HG03378 (cell line): ENCODE measurements at regions not wholly inside any gene's neighbourhood (a gene's known extent, or its start where the extent isn't known, plus 50 kb on each side); places are given as distances from the start of the nearest gene placed in this dataset.
"Not testable (repeated sequence)": the region's sequence is repeated elsewhere in the genome, so short reads cannot be mapped to it uniquely, and the experiment has no call there.

Experiments used
- ATAC-seq: cut with Tn5 transposase; IDR thresholded peaks from one replicate; pipeline ENCODE4 v1.9.1; 2021; ENCODE audit warnings: mild to moderate bottlenecking, moderate library complexity; ENCODE audit not compliant: unreplicated experiment

DNA sequence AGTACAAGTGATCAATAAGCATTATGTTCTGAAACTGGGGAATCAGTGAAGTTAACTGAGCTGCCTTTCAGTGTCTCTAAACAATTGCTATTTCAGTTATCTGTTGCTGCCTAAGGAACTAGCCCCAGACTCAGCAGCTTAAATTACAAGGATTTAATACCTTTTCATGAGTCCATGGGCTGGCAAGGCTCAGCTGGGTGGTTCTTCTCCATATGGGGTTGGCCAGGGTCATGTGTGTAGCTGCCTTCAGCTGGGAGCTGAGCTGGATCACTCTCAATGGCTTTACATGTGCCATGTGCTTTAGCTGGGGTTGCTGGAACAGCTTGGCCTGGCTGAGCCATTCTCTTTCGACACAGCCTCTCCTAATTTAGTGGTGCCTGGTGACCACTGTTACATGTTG, 295.0 kb upstream of the NCAM1 start:
- no peak for ATAC-seq

DNA sequence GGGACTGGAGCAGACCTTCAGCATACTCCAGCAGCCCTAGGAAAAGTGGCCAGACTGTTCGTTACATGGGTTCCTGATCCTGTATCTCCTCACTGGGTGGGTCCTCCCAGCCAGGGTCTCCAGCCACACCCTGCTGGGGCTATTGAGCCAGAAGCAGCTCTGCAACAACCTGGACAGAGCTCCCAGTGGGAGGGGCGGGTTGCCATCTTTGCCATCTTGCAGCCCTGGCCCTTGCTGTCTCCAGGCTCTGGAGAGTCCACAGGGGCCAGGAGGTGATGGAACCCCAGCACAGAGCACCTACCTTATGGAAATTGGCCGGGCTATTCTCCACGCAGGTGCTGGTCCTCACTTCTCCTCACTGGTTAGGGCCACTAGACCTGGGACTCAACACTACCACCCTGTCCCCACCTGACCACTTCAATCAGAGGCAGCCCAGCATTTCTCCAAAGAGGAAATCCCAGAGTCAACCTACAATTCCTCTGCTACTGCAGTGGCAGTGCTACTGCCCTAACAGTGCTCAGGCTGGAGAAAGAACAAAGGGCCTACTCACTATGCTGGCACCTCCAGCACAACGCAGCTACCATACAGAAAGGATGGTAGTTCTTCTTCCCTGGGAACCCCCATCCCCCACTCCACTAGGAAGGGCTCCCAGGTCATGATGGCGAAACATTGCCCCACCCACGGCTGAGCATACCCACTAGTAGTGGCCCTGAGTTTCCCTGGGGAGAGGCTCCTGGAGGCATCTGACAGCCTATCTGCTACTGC, 290.2 kb upstream of the NCAM1 start:
- ATAC-seq = no peak

DNA sequence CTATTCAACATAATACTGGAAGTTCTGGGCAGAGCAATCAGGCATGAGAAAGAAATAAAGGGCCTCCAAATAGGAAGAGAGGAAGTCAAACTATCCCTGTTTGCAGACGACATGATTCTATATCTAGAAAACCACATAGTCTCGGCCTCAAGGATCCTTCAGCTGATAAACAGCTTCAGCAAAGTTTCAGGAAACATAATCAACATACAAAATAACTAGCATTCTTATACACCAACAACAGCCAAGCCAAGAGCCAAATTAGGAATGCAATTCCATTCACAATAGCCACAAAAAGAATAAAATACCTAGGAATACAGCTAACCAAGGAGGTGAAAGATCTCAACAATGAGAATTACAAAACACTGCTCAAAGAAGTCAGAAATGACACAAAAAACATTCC, 287.8 kb upstream of the NCAM1 start:
- ATAC-seq = not testable (repeated sequence)

DNA sequence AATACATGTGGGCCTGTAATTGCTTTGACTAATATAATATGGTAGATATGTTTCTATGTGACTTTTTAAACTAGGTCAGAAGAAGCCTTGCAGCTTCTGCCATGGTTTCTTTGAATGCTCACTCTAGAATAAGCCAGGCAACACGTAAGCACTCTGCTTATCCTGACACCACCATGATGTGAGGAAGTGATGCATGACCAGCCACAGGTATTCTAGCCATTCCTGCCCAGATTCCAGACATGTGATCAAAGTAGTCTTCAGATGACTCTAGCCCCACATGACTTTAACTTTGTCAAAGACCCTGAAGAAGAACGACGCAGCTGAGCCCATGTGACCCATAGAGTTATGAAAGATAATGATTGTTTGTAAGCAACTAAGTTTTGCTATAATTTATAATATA, 276.1 kb upstream of the NCAM1 start:
- ATAC-seq = no peak

DNA sequence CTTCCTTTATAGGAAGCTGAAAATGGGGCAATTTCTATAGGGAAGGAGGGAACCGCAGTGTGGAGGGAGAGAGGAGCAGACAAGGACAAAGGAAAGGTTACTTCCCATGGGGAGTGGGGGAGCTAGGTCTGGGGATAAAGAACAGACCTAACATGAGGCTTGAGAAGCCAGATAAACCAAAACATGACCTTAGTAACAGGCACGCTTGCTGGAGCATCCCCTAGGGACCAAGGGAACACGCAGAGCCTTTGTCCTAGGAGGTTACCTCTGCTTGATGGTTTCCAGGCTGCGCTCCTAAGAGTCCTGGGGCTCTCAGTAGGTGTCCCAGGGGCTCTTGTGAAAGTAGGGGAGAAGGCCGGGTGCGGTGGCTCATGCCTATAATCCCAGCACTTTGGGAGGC, 271.4 kb upstream of the NCAM1 start:
- ATAC-seq = no peak

DNA sequence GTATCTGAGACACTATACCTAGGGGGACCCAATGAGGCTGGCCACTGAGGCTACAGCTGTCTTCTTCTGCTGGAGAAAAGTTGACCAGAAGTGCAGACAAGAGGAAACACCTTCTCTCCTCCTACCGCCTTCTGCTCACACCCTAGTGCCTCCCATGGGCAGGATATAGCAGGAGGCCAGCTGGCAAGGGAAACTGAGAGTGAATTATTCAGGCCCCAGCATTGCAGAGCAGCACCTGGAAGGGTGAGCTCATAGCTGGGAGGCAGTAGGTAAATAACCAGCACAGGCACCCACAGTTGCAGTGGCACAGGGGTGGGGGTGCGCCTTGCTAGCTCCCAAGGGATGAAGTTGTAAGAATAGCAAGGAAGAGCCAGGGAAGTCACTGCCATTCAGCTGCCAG, 267.4 kb upstream of the NCAM1 start:
- ATAC-seq = no peak

DNA sequence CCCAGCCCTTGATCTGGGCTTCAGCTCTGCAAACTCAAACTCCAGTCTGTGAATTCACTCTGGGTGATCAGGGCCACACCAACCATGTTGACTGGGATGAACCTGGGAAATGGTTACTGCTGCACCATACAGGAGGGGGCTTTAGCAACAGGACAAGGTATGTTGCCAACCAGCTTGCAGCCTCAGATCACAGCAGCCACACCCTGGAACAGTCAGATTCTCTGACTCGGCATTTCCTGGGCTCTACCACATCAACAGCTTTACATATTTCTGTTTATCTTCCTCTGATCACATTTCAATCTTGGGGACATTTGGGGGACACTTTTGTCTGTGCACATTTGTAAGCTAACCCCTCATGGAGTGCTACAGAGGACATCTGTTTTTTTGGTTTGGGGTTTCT, 267.0 kb upstream of the NCAM1 start:
- ATAC-seq = no peak

DNA sequence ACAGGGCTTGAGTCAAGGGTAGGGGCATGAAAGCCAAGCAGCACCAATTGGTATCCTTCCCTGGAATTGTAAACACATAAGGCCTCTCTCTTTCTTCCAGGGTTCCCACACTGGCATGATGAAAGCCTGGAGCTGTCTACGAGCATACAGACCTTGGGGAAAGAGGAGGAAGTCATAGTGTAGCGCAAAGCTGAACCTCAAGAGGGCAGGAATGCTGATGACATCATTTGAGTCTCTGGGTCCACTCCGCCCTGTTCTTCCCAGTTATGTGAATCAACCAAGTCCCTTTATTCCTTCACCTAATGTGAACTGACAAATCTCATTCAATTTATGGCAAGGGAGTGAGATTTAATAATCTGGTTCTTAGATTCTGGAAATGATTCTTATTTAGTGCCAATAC, 266.4 kb upstream of the NCAM1 start:
- ATAC-seq = no peak

DNA sequence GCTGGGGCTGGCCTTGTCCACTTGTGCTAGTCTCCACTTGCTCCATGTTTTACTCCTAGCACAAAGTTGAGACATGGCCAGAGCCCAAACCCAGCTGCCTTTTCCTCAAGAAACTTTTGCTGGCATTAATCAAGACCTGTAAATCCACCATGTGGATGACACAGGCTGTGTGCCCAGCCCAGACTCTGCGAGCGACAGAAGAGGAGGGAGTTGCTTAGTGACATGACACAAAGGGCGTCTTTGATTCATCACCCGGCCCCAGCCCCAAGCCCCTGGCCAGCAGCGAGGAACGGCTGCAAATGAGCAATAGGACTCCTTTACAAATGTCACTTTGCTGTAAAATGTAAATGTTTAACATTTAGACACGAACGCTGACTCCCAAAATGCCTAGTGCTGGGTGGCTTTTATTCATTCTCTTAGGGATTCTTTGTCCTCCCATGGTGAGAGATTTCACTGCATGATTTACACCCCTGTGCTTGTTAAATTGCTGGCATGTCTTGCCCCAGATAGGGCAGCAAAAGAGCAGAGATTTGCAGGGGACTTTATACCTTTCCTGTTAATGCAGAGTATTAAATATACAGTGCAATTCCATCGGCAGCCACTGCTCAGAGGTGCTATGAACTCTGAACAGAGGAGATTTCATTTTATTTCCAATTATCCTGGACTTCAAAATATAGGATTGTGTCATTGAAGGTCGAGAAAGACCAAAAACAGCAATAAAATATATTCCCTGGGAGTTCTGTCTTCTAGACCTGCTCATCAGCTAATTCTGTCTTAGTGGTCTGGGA, 263.6 kb upstream of the NCAM1 start:
- ATAC-seq = no peak

DNA sequence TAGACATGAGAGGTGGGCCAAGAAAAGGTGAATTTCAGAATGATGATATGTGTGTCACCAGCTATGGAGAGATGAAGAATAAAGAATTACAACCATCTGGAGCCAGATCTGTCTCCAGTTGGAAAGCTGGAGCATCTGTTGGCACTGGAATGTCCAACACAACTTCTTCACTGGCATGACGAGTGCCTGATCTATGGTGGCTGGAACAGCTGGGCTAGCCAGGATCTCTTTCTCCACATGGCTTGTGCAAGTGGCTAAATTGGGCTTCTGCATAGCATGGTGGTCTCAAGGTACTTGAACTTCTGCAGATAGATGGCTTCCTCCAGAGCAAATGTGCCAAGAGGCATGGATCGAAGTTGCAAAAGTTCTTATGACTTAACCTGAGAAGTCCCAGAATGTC, 256.1 kb upstream of the NCAM1 start:
- no peak for ATAC-seq

DNA sequence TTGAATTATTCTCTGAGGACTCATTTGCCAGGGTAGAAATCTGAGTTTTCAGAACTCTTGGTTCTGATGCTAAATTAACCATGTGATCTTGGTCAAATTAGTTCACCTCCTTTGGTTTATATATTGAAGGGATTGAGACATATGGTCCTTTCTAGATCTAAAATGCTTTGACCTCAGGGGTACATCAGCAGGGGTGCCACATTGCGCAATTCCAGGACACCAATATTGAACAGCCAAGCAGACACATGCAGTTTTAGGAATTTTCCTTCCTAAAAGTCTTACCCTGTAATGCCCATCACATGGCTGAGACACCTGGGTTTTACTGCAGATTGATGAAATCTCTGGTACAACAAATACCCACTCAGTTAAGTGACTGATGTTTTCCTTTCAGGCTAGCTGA, 254.4 kb upstream of the NCAM1 start:
- no peak for ATAC-seq

DNA sequence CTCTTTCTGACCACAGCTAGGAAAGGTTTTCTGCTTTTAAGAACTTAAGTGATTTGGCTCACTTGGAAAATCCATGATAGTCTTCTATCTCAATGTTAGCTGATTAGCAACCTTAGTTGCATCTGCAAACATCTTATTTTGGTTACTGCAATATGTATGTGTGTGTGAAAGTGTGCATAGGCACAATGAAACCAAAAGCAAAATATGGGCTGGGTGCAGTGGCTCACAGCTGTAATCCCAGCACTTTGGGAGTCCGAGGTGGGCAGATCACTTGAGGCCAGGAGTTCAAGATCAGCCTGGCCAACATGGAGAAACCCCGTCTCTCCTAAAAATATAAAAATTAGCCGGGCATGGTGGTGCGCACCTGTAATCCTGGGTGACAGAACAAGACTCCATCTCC, 246.9 kb upstream of the NCAM1 start:
- not testable (repeated sequence) for ATAC-seq

DNA sequence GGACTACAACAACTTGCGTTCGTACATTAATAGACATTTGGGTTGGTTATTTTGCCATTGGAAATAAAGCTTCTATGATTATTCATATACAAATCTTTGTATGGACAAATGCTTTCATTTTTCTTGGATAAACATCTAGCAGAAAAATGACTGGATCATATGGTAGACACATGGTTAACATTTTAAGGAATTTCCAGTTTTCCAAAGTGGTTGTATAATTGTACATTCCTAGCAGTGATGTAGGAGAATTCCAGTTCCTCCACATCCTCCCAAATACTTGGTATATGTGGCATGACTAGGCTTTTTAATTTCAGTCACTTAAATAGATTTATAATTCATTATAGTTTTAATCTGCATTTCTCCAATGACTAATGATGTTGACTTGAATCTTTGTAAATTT, 246.2 kb upstream of the NCAM1 start:
- no peak for ATAC-seq

DNA sequence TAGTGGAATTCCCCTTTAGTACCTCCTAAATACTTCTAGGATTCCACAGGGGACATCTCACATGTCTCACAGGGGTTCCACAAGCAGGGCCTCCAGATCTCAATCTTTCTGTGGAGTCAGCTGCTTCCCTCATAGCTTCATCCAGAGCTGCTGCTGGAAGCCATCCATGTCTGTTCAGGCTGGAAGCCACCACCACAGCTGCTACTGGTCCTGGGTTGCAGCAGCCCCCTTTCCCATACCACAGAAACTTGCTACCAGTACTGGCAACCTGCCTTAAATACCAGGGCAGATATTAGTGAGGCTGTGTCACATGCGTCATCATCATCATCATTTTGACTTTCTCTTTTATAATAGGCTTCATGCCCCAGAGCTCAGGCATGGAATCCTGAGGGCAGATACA, 242.7 kb upstream of the NCAM1 start:
- no peak for ATAC-seq

DNA sequence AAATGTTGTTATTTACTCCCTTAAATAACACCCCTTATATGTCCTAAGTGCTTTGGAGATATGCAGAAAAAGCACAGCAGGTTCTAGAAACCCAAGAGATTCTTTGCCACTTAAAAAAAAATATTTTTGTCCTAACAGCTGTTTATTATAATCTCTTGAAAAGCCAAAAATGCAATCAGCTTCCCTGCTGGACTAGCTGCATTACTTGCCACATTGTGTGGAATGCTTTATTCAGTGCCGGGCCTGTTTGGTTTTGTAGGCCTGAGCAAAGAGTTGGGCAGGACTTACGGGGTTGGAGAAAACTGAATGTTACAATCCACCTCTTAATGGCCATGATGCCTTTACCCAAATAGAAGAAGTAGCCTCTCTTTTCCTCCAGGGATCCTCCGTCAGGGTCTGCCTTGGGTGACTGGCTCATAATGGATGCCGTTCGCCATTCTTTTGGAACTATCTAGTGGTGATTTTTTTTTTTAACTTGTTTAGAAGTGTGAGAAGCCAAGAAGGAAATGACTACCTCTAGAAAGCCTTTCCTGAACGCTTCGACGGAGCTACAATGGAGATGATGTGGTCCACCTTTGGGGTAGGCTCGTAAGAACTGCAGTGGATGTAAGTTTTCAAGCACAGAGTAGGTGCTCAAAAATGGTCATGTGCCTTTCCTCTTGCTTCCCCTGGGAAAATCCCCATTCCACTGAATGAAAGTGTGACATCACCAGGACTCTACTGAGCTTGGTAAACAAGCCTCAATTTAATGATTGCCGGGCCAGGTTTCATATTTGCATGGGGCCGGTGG, 241.3 kb upstream of the NCAM1 start:
- no peak for ATAC-seq

DNA sequence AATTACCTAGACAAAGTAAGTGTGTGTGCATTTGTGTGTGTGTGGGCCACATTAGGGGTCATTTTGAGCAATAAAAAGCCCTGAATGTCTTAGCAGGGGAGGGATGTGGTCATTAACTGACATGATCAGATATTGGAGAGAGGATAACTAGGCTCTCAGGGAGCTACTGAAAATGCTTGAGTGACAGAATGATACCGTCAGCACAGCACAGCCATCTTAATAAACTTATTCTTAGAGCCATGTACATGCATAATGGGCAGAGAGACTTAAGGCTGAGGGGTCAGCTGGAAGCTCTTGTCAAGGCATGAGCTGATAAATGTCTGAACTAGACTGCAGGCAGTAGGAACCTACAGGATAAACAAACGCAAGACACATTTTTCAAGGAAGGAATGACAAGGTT, 239.1 kb upstream of the NCAM1 start:
- ATAC-seq = no peak

DNA sequence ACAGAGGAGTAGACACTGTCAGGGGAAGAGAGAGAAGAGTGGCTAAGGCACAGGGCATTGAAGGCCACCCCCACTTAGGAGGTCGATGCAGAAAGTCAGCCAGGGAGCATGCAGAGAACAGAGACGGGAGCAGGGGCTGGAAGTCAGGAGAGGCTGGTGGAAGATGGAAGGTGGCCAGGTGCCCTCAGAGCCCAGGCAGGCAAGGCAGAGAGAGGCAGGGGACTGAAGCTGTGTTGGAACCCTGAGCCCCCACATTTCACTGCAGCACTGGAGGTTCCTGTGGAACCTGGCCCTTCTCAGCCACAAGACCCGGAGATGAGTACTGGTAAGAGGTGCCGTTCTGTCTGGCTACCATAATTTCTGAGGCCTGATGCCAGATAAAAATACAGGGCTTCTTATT, 238.3 kb upstream of the NCAM1 start:
- no peak for ATAC-seq

DNA sequence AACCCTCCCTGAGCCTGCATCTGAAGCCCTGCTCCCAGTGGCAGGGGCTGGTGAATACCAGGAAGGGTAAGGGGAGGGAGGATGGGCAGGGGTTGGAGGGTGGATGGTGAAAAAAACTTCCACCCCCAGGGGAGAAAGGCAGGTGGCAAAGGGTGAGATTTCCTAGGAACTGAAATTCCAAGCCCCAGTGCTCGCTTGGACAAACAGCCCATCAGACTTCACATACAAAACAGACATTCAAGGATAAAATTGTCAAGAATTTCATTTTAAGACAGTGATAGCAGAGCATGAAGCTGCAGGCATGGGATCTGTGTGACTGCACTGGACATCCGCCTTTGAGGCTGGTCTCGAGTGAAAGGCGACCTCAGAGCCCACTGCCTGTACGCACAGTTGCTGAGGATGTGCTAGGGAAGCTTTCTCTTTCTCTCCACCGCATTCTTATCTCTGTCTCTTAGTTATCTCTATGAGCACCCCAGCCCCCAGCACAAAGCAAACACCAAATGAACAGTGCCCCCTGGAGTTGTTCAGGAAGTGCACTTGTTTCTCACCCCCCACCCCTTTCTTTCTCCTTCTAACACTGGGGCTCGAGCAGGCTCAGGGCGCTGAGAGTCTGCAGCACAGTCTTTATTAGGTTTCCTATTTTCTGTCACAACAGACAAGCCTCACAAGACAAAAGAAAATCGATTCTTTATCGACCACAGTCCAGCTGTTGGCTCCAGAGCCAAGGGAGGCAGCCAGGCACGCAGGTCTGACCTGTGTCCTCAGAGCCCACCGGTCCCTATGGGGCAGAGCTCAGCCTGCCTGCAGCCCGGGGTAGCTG, 237.3 kb upstream of the NCAM1 start:
- ATAC-seq = no peak

DNA sequence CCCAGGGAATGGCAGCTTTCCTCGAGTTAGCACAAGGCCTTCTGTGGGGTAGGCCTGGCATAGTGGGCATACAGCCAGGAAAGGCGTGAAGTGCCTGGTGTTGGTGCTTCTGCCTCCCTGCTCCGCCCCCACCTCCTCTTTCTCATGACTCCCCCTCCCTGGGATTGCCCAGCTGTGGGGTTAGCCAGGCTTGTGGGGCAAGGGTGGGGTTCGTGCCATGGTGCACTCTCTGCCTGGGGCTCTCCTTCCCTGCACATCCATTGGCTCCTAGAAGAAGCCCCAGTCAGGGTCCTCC, 236.8 kb upstream of the NCAM1 start:
- no peak for ATAC-seq

DNA sequence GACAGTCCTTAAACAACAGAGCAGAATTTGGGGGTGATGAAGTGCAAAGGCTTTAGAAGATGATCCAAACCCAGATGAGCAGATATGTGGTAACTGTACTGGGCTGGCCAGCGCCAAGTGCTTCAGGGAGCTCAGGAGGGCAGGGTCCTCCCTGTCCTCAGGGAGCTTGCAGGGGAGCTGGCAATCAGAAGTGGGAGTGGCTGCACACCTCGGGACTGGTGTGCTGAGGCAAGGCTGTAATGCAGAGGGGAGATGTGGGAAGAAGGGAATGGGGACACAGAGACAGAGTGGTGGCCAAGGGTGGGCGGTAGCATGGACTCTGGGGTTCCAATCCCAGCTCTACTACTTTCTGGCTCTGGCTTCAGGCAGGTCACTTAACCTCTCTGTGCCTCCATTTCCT, 235.6 kb upstream of the NCAM1 start:
- no peak for ATAC-seq

DNA sequence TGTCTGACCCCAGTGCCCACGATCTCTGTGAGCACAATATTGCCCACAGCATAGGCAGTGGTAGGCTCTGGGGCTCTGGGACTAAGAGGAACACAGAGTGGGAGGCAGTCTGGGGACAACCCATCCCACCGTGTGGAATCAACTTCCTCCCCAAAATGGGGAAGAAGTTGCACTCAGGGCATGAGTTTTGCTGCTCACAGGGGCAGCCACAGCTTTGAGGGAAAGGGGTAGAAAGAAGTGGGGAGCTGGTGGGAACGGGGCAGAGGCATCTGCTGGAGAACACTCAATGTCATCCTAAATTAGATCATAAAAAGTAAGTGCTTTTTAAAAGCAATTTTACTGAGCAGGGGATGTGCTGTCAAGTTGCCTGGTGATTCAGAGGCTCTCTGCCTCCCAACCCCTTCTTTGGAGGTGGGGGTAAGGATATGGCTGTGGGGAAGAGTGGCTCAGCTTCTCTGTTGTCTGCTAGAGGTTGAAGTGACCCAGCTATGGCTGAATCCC, 233.8 kb upstream of the NCAM1 start:
- ATAC-seq = no peak
